ENCODE measurements at regions not wholly inside any gene's neighbourhood (a gene's known extent, or its start where the extent isn't known, plus 50 kb on each side); places are given as distances from the start of the nearest gene placed in this dataset.

- no peaks in the 10 kb centered on the region for H3K4me1 Mint-ChIP-seq
- ChIA-PET POLR2A (interaction anchor here (0.6 kb wide), 1 partner anchor 15 kb away, joined by 3 read pairs; no protein-coding TSS in a partner anchor), CTCF (no interaction called here)
- no peak overlapping the region for H3K4me3 Mint-ChIP-seq
- peaks cover 4% of the 10 kb centered on the region for H3K36me3 Mint-ChIP-seq (ENCODE audit: low read depth)
- DNase-seq, result no peak
- no peaks in the 10 kb centered on the region for H3K27me3 Mint-ChIP-seq
- H3K27ac Mint-ChIP-seq, result no peak overlapping the region
- ATAC-seq, result no peak
- H3K9me3 Mint-ChIP-seq (ENCODE audit: low read depth), result peaks cover 24% of the 10 kb centered on the region
- intact Hi-C loops (cut with DNase I, micrococcal nuclease), result no loop called here
Observed at GRCh38 chr1:173107696-173108095, 57.0 kb upstream of the TNFSF18 start.

- ChIA-PET POLR2A (no interaction called here), CTCF (interaction anchor here (0.7 kb wide), 1 partner anchor 145 kb away, joined by 3 read pairs; no protein-coding TSS in a partner anchor)
- Mint-ChIP-seq H3K36me3 (ENCODE audit: low read depth) (peaks cover 2% of the 10 kb centered on the region), H3K27me3 (no peaks in the 10 kb centered on the region), H3K4me1 (no peaks in the 10 kb centered on the region), H3K9me3 (ENCODE audit: low read depth) (peaks cover 16% of the 10 kb centered on the region), H3K27ac (no peak overlapping the region), H3K4me3 (no peak overlapping the region)
- DNase-seq (no peak), ATAC-seq (no peak)
- intact Hi-C loops (cut with DNase I, micrococcal nuclease), result no loop called here
Observed at GRCh38 chr1:173103006-173103405, 52.3 kb upstream of the TNFSF18 start.

- H3K27ac Mint-ChIP-seq, result no peak overlapping the region
- H3K4me3 Mint-ChIP-seq, result no peak overlapping the region
- no peaks in the 10 kb centered on the region for H3K27me3 Mint-ChIP-seq
- peaks cover 9% of the 10 kb centered on the region for H3K9me3 Mint-ChIP-seq (ENCODE audit: low read depth)
- no peak for ATAC-seq
- no peaks in the 10 kb centered on the region for H3K4me1 Mint-ChIP-seq
- no peaks in the 10 kb centered on the region for H3K36me3 Mint-ChIP-seq (ENCODE audit: low read depth)
- no peak for DNase-seq
- intact Hi-C loops (cut with DNase I, micrococcal nuclease), result no loop called here
- POLR2A ChIA-PET, result no interaction called here
- CTCF ChIA-PET, result no interaction called here
Observed at GRCh38 chr1:173101589-173101988, 50.8 kb upstream of the TNFSF18 start.

- ChIA-PET CTCF (no interaction called here), POLR2A (interaction anchor here (0.6 kb wide), 1 partner anchor 1504 kb away, joined by 5 read pairs; no protein-coding TSS in a partner anchor)
- Mint-ChIP-seq H3K27ac (no peak overlapping the region), H3K36me3 (ENCODE audit: low read depth) (no peaks in the 10 kb centered on the region), H3K4me1 (no peaks in the 10 kb centered on the region), H3K27me3 (no peaks in the 10 kb centered on the region), H3K9me3 (ENCODE audit: low read depth) (peaks cover 9% of the 10 kb centered on the region), H3K4me3 (no peak overlapping the region)
- DNase-seq (no peak), ATAC-seq (no peak)
- intact Hi-C loops (cut with DNase I, micrococcal nuclease), result no loop called here
Observed at GRCh38 chr1:173100476-173101107, 49.9 kb upstream of the TNFSF18 start.
